ENCODE measurements at regions not wholly inside any gene's neighbourhood (a gene's known extent, or its start where the extent isn't known, plus 50 kb on each side); places are given as distances from the start of the nearest gene placed in this dataset.

DNA sequence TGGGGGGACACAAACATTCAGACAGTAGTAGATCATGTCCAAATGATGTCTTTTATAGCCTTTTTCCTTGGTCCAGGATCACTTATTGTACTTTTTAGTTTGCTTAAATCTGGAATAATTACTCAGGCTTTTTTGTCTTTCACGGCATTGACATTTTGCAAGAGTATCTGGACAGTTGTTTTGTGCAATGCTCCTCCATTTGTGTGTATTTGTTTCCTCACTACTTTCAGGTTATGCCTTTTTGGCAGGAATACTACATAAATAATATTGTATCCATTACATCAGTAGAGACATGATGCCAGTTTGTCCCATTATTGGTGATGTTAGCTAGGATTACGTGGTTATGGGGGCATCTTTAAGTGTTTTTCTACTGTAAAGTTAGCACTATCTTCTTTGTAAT is 238.3 kb downstream of the MAN2A1 start:
- no peak for DNase-seq (ENCODE audit: low read depth, low spot score)
- in situ Hi-C loops (cut with HindIII; ENCODE audit: low pct_unique_long_range_greater_than_20kb, low sequenced_read_pairs) = no loop called here
- BruUV-seq (replicated peaks) = no TSS peak
- intact Hi-C loops (cut with micrococcal nuclease; ENCODE audit: unreplicated experiment) = no loop called here
- Histone ChIP-seq H3K36me3 (ENCODE audit: control insufficient read depth, insufficient read depth, low read length) (no peaks in the 10 kb centered on the region), H3K27me3 (ENCODE audit: control insufficient read depth, insufficient read depth, low read length) (peaks cover 6% of the 10 kb centered on the region; the same call in 1 of the 2 replicates), H3K4me3 (ENCODE audit: low read depth in 2 of 2, low read length in 2 of 2) (no peak overlapping the region), H3K27ac (ENCODE audit: low read length) (no peak overlapping the region), H3K4me1 (ENCODE audit: control insufficient read depth, insufficient read depth, low read length) (no peaks in the 10 kb centered on the region), H3K9me3 (ENCODE audit: control insufficient read depth, insufficient read depth, low read depth, low read length) (no peaks in the 10 kb centered on the region)
- POLR2A ChIA-PET = no interaction called here
- no peak for ATAC-seq
- CTCF ChIA-PET = no interaction called here
- TF ChIP-seq TCF7L2 (IDR thresholded peaks at IDR 0.05; ENCODE audit: low read depth, low read length) = no peak
- TF ChIP-seq POLR2AphosphoS5 (IDR thresholded peaks at IDR 0.05; ENCODE audit: low read depth, low read length) = no peak
- TF ChIP-seq, protein P1, sequence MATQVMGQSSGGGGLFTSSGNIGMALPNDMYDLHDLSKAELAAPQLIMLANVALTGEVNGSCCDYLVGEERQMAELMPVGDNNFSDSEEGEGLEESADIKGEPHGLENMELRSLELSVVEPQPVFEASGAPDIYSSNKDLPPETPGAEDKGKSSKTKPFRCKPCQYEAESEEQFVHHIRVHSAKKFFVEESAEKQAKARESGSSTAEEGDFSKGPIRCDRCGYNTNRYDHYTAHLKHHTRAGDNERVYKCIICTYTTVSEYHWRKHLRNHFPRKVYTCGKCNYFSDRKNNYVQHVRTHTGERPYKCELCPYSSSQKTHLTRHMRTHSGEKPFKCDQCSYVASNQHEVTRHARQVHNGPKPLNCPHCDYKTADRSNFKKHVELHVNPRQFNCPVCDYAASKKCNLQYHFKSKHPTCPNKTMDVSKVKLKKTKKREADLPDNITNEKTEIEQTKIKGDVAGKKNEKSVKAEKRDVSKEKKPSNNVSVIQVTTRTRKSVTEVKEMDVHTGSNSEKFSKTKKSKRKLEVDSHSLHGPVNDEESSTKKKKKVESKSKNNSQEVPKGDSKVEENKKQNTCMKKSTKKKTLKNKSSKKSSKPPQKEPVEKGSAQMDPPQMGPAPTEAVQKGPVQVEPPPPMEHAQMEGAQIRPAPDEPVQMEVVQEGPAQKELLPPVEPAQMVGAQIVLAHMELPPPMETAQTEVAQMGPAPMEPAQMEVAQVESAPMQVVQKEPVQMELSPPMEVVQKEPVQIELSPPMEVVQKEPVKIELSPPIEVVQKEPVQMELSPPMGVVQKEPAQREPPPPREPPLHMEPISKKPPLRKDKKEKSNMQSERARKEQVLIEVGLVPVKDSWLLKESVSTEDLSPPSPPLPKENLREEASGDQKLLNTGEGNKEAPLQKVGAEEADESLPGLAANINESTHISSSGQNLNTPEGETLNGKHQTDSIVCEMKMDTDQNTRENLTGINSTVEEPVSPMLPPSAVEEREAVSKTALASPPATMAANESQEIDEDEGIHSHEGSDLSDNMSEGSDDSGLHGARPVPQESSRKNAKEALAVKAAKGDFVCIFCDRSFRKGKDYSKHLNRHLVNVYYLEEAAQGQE (IDR thresholded peaks at IDR 0.05; ENCODE audit: insufficient read depth in 1 of 2, low read depth in 2 of 2, low read length in 1 of 2) = no peak
- TF ChIP-seq, protein P2, sequence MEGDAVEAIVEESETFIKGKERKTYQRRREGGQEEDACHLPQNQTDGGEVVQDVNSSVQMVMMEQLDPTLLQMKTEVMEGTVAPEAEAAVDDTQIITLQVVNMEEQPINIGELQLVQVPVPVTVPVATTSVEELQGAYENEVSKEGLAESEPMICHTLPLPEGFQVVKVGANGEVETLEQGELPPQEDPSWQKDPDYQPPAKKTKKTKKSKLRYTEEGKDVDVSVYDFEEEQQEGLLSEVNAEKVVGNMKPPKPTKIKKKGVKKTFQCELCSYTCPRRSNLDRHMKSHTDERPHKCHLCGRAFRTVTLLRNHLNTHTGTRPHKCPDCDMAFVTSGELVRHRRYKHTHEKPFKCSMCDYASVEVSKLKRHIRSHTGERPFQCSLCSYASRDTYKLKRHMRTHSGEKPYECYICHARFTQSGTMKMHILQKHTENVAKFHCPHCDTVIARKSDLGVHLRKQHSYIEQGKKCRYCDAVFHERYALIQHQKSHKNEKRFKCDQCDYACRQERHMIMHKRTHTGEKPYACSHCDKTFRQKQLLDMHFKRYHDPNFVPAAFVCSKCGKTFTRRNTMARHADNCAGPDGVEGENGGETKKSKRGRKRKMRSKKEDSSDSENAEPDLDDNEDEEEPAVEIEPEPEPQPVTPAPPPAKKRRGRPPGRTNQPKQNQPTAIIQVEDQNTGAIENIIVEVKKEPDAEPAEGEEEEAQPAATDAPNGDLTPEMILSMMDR (IDR thresholded peaks at IDR 0.05) = no peak
- no peak for TF ChIP-seq SIN3A (IDR thresholded peaks at IDR 0.05; ENCODE audit: borderline replicate concordance, insufficient read depth, low read depth, low read length)

DNA sequence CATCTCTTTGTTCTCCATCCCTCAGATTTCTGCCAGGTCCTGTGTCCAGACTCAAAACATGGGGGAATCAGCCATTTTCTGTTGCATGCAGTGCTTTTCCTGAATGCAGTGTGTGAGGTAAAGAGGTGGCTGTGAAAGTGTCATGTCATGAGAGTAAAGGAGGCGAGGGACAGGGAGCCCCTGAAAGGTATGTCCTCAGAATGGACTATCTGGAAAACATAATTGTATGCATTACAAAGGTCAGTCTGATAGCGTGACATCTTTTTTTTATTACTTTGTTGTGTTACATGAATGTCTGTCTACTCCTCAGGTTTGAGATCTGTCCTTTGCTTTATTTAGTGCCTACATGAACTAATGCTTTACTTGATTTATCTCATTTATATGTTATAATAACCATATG is 239.1 kb downstream of the MAN2A1 start:
- Histone ChIP-seq H3K9me3 (ENCODE audit: control insufficient read depth, insufficient read depth, low read depth, low read length) (no peaks in the 10 kb centered on the region), H3K4me3 (ENCODE audit: low read depth in 2 of 2, low read length in 2 of 2) (no peak overlapping the region), H3K27ac (ENCODE audit: low read length) (no peak overlapping the region), H3K4me1 (ENCODE audit: control insufficient read depth, insufficient read depth, low read length) (no peaks in the 10 kb centered on the region), H3K36me3 (ENCODE audit: control insufficient read depth, insufficient read depth, low read length) (no peaks in the 10 kb centered on the region), H3K27me3 (ENCODE audit: control insufficient read depth, insufficient read depth, low read length) (peaks cover 6% of the 10 kb centered on the region; the same call in 1 of the 2 replicates)
- BruUV-seq (replicated peaks) = no TSS peak
- CTCF ChIA-PET = no interaction called here
- DNase-seq (ENCODE audit: low read depth, low spot score) (no peak), ATAC-seq (no peak)
- POLR2A ChIA-PET = no interaction called here
- intact Hi-C loops (cut with micrococcal nuclease; ENCODE audit: unreplicated experiment) (no loop called here), in situ Hi-C loops (cut with HindIII; ENCODE audit: low pct_unique_long_range_greater_than_20kb, low sequenced_read_pairs) (no loop called here)
- TF ChIP-seq POLR2AphosphoS5 (IDR thresholded peaks at IDR 0.05; ENCODE audit: low read depth, low read length) (no peak), SIN3A (IDR thresholded peaks at IDR 0.05; ENCODE audit: borderline replicate concordance, insufficient read depth, low read depth, low read length) (no peak), TCF7L2 (IDR thresholded peaks at IDR 0.05; ENCODE audit: low read depth, low read length) (no peak)
- TF ChIP-seq, protein P2 (IDR thresholded peaks at IDR 0.05) = no peak
- TF ChIP-seq, protein P1 (IDR thresholded peaks at IDR 0.05; ENCODE audit: insufficient read depth in 1 of 2, low read depth in 2 of 2, low read length in 1 of 2) = no peak

Measured in Panc1 (cell line).